Coronary artery (tissue), 2 donors: ENCODE measurements at regions not wholly inside any gene's neighbourhood (a gene's known extent, or its start where the extent isn't known, plus 50 kb on each side); places are given as distances from the start of the nearest gene placed in this dataset.
"Not testable (repeated sequence)": the region's sequence is repeated elsewhere in the genome, so short reads cannot be mapped to it uniquely, and the experiment has no call there.

Source experiments
- DNase-seq: peaks from one replicate; pipeline ENCODE4 v3.0.0-alpha.2; 2017; ENCODE audit warnings: low spot score
- H3K27ac ChIP-seq, 2 donors: fragments of 200-600 bp; sonication (generic); one replicate each; pipeline ENCODE4 v1.5.1; 2016 to 2019
- H3K4me3 ChIP-seq: fragments of 200-600 bp; sonication (generic); 2 replicates; pipeline ENCODE4 v1.5.1; 2016; ENCODE audit warnings: mild to moderate bottlenecking, moderate library complexity
- TF ChIP-seq, protein P1 (sequence below): fragments of 200-600 bp; sonication (generic); IDR thresholded peaks from one replicate; pipeline ENCODE4 v1.5.1; 2019; ENCODE audit warnings: antibody characterized with exemption

- TF ChIP-seq, protein P1, sequence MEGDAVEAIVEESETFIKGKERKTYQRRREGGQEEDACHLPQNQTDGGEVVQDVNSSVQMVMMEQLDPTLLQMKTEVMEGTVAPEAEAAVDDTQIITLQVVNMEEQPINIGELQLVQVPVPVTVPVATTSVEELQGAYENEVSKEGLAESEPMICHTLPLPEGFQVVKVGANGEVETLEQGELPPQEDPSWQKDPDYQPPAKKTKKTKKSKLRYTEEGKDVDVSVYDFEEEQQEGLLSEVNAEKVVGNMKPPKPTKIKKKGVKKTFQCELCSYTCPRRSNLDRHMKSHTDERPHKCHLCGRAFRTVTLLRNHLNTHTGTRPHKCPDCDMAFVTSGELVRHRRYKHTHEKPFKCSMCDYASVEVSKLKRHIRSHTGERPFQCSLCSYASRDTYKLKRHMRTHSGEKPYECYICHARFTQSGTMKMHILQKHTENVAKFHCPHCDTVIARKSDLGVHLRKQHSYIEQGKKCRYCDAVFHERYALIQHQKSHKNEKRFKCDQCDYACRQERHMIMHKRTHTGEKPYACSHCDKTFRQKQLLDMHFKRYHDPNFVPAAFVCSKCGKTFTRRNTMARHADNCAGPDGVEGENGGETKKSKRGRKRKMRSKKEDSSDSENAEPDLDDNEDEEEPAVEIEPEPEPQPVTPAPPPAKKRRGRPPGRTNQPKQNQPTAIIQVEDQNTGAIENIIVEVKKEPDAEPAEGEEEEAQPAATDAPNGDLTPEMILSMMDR, result no peak
- H3K27ac ChIP-seq, result no peak overlapping the region
- no peak overlapping the region for H3K4me3 ChIP-seq
- no peak for DNase-seq
Observed at GRCh38 chr5:157971571-157972216, 112.7 kb upstream of the CLINT1 start.

- not testable (repeated sequence) for H3K4me3 ChIP-seq, H3K27ac ChIP-seq, DNase-seq
Observed at GRCh38 chr5:157968570-157968969, 109.6 kb upstream of the CLINT1 start.

DNA sequence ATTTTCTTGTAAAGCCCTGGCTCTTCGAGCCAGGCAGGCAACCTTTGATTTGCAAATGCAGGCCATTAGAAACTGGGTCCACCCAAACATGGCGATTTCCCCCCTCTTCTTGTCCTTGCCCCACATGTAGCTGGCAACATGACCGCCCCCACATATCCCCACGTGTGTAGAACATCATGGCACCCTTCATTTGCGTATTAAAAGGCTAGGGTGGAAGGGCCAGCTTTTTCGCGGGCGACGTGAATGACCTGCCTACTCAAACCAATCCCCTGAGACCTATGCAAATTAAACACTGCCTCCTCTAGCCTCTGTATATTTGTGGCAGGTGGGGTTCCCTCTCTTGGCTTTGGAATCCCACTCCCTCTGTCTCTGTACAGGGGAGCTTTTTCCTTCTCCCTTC, 107.0 kb upstream of the CLINT1 start:
- no peak overlapping the region for H3K27ac ChIP-seq
- no peak for DNase-seq
- TF ChIP-seq, protein P1, result no peak
- H3K4me3 ChIP-seq, result no peak overlapping the region

DNA sequence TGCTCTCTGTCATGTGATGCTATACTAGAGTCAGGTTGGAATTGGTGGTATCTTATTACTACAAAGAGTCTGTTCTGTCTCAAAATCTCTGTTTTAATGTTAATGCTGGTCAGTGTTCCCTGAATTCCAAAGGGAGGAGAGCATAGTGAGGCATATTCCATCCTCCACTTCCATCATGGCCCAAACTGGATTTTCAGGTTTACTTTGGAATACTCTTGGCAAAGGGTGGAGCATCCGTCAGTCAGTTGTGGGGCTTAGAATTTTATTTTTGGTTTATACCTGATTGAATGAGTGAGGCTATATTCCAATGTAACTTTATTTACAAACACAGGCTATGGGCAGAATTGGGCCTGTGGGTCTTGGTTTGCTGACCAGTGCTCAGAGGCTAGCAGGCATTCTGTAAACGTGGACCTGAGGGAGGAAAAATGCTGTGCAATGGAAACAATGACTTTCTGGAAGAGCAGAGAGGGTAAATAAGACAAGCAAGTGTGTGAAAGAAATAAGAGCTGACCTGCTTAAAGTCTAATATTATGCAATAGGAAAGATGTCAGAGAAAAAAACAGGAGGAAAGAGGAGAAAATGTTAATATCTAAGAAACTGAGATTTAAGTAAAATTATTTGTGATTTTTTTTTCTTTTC, 106.2 kb upstream of the CLINT1 start:
- TF ChIP-seq, protein P1, result no peak
- DNase-seq, result no peak
- H3K4me3 ChIP-seq, result no peak overlapping the region
- no peak overlapping the region for H3K27ac ChIP-seq

- Histone ChIP-seq H3K4me3 (no peak overlapping the region), H3K27ac (no peak overlapping the region)
- no peak for DNase-seq
- TF ChIP-seq, protein P1, result no peak
Observed at GRCh38 chr5:157963761-157964160, 104.8 kb upstream of the CLINT1 start.

DNA sequence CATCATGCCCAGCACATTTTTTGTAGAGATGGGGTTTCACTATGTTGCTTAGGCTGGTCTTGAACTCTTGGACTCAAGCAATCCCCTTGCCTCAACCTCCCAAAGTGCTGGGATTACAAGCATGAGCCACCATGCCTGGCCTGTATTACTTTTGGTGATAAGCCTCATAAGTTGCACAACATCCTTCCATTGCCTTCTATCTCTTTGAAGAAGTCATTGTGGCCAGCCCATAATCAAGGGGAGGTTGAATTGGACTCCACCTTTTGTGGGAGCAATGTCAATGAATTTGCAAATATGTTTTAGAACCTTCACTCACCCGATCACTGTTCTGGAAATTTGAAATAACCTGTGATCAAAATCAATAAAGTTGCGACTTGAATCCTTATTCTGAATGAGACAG, 104.3 kb upstream of the CLINT1 start:
- Histone ChIP-seq H3K27ac (no peak overlapping the region), H3K4me3 (no peak overlapping the region)
- DNase-seq, result no peak
- TF ChIP-seq, protein P1, result no peak

- H3K27ac ChIP-seq, H3K4me3 ChIP-seq, DNase-seq: not testable (repeated sequence)
Observed at GRCh38 chr5:157962686-157963085, 103.7 kb upstream of the CLINT1 start.

DNA sequence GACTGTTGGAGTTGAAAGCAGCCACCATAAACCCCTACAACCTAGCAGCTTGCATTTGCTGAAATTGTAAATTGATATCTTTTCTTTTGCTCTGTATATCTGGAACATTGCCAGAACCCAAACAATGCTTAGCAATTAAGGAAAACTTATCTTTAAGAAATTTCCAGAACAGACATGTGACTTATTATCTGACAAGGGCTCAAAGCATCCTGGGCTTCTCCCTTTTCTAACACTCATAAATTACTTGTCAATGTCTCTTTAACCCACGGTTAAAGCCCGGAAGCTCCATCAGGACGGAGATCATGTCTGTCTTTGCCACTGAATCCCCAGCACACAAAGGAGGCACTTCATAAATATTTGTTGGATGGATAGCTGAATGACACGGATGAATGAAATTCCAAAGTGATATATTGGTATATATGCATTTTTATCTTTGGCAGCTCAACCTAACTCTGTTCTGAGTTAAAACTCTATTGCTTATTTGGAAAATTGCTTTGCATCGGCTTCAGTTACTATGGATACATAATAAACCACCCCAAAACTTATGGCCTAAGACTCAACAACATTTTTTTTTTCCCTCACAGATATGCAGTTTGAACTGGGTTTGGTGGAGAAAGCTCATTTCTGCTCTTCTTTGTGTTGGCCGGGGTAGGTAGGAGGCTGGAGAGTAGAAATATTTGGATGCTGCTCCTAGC, 103.1 kb upstream of the CLINT1 start:
- DNase-seq, result no peak
- TF ChIP-seq, protein P1, result no peak
- Histone ChIP-seq H3K4me3 (no peak overlapping the region), H3K27ac (no peak overlapping the region)
